Uterus (tissue), 2 donors: ENCODE measurements at regions not wholly inside any gene's neighbourhood (a gene's known extent, or its start where the extent isn't known, plus 50 kb on each side); places are given as distances from the start of the nearest gene placed in this dataset.

Source experiments
- POLR2A ChIP-seq, 2 donors: fragments of 450-650 bp; IDR thresholded peaks; one replicate each; pipeline ENCODE4 v1.6.1; 2016; ENCODE audit warnings: antibody characterized with exemption in 2 of 2, mild to moderate bottlenecking in 1 of 2, moderate library complexity in 1 of 2
- TF ChIP-seq, protein P1 (sequence below), 4 experiments: fragments of 200-600 bp in 2 of 4; fragments of 450-650 bp in 2 of 4; sonication (generic) in 2 of 4; IDR thresholded peaks; one replicate each; pipeline ENCODE4 v1.5.1; 2016 to 2019; ENCODE audit warnings: antibody characterized with exemption in 4 of 4, mild to moderate bottlenecking in 2 of 4, moderate library complexity in 1 of 4

DNA sequence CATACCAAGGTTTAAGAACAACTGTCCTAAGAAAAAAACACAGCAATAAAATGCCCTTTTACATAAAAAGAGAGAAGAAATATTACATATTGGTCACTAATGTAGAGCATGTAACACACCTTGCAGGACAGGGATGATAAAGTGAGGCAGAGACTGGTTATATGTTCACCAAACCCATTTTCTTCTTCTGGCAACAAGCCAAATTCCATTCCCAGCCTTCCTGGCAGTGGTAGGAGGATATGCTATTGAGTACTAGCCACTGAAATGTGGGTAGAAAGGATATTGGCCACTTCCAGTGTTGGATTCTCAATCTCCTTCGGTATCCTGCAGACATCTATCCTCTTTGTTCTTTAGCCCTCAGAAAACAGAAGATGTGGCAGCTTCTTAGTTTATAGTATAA, 105.2 kb upstream of the SHISA6 start:
- TF ChIP-seq, protein P1, sequence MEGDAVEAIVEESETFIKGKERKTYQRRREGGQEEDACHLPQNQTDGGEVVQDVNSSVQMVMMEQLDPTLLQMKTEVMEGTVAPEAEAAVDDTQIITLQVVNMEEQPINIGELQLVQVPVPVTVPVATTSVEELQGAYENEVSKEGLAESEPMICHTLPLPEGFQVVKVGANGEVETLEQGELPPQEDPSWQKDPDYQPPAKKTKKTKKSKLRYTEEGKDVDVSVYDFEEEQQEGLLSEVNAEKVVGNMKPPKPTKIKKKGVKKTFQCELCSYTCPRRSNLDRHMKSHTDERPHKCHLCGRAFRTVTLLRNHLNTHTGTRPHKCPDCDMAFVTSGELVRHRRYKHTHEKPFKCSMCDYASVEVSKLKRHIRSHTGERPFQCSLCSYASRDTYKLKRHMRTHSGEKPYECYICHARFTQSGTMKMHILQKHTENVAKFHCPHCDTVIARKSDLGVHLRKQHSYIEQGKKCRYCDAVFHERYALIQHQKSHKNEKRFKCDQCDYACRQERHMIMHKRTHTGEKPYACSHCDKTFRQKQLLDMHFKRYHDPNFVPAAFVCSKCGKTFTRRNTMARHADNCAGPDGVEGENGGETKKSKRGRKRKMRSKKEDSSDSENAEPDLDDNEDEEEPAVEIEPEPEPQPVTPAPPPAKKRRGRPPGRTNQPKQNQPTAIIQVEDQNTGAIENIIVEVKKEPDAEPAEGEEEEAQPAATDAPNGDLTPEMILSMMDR (IDR thresholded peaks at IDR 0.05): no peak
- TF ChIP-seq POLR2A (IDR thresholded peaks at IDR 0.05): no peak
